NCI-H2171 treated with DMSO at 0.1 percent for 48 hours (cell line): ENCODE measurements at regions not wholly inside any gene's neighbourhood (a gene's known extent, or its start where the extent isn't known, plus 50 kb on each side); places are given as distances from the start of the nearest gene placed in this dataset.

Experiments
- DNase-seq: peaks from one replicate; lab custom pipeline; 2025; lab: John Stamatoyannopoulos, UW

DNA sequence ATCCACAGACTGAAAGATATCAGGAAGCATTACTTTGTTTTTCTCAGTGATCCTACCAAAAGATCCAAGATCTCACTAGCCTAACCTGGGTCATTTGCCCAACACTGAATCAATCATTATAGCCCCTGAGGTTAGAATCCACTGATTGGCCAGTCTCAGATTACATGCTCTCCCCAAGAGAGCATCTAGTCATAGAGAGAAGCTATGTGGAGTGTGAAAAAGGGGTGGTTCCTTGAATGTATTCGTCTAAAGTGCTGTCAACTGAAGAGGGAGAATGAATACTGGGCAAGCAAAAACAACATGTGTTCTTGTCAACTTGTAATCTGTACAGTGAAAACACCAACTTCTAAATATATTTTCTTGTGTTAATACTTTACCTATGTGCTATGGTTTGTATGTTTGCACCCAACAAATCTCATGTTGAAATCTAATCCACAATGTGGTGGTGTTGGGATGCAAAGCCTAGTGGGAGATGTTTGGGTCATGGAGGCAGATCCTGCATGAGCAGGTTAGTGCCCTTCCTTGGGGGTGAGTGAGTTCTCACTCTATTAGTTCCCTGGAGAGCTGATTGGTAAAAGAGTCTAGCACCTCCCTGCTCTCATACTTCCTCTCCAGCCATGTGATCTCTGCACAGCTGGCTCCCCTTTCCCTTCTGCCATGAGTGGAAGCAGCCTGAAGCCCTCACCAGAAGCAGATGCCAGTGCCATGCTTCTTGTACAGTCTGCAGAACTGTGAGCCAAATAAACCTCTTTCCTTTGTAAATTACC is 60.3 kb upstream of the PJA2 start:
- no peak for DNase-seq

DNA sequence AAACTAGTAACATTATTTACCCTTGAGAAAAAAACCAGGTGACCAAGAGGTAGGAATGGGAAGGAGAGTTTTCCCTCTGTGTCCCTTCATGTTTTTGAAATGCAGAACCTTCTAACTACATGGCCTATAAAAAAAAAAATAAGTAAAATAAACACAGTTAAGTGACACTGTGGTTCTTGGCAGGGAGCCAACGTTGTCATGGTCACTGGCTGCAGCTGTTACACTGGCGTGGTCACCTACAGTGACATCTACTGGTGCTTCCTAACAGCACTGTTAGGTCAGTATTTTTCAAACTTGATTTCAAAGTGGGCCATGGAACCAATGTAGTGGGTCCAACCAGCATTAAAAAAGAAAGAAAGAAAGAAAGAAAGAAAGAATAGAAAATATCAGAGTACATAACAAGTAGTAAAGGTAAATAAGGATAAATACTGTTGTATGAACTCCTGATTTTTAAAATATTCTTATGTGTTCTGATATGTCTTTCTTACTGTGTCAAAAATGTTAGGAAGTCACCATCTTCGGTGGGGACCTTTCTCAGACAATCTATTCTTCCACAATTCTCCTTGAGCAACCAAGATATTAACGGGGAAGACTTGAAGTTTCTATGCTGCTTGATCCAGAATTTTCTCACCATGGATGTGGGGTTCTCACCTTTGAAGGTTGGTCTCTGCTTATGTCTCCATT is 59.1 kb upstream of the PJA2 start:
- DNase-seq, result peak; percentile 74

DNA sequence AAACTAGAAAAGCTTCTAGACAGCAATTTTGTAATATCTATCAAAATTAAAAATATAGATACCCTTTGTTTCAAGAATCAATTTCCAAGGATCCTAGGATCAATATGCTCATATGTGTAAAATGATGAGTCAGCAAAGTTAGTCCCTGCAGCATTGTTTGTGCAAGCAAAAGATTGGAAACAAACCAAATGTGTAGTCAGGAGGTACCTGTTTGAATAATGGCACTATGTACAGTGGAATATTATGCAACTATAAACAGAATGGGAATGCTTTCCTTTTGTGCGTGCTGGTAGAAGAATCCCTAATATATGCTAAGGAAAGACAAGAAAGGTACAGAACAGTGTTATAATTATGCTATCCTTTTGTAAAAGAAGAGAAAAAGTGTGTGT is 58.5 kb upstream of the PJA2 start:
- no peak for DNase-seq

DNA sequence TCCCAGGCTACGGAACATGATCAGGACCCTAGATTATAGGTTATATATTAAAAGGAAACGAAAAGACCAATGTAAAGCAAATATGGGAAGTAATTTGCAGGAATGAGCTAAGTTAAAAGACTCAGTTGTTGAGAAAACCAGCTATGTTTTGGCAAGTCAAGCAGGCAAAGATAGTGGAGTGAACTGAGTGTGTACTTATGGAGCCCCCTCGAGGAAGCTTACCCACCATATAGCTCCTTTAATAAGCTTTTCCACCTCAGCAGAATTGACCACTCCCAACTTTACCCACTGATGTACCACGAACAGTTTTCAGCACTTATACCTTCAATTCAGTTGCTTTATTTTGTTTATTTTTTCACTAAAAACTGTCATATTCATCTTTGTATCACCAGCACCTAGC is 57.3 kb upstream of the PJA2 start:
- DNase-seq, result no peak
